Limb (tissue), 2 donors: ENCODE measurements at regions not wholly inside any gene's neighbourhood (a gene's known extent, or its start where the extent isn't known, plus 50 kb on each side); places are given as distances from the start of the nearest gene placed in this dataset.
"Not testable (repeated sequence)": the region's sequence is repeated elsewhere in the genome, so short reads cannot be mapped to it uniquely, and the experiment has no call there.

Source experiments
- DNase-seq, 2 donors: peaks; one replicate each; pipeline ENCODE4 v3.0.0-alpha.2; 2016; ENCODE audit errors: extremely low spot score in 2 of 2

DNA sequence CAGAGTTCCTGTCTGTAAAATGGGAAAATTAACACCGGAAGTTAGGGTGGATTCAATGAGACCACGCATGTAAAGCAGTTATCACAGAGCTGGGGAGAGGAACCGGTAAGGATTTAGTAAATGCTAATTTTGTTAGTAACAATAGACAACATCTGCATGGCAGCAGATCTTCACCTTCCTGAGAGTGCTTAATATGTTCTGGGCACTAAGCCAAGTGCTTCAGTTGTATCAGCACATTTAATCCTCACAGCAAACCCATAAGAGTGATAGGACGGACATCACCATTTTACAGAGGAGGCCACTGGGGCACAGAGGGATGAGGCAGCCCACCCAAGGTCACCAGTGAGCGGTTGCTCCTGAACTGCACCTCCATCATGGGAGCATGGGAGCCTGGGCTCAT, 189.4 kb downstream of the WNT5A start:
- no peak for DNase-seq

- no peak for DNase-seq
Observed at GRCh38 chr3:55297245-55297644, 189.9 kb downstream of the WNT5A start.

DNA sequence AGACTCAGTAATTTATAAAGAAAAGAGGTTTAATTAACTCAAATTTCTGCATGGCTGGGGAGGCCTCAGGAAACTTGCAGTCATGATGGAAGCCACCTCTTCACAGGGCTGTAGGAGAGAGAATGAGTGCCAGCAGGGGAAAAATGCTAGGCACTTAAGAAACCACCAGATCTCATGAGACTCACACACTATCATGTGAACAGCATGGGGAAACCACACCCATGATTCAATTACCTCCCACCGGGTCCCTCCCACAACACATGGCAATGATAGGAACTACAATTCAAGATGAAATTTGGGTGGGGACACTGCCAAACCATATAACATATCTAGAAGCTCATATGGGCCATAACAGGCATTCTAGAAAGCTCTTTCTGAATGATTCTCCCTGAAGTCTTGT, 190.3 kb downstream of the WNT5A start:
- DNase-seq, result no peak

DNA sequence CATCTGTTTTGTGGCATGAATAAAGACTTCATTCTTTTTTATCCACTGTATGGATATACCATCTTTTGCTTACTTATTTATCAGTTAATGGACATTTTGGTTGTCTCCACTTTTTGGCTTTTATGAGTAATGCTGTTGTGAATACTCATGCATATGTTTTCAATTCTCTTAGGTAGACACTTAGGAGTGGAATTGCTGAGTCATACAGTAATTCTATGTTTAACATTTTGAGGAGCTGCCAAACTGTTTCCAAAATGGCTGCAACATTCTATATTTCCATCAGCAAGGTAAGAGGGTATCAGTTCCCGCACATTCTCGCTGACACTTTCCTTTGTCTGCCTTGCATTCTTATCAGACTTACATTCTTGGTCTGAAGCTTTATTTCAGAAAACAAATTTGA, 191.1 kb downstream of the WNT5A start:
- DNase-seq, result no peak

DNA sequence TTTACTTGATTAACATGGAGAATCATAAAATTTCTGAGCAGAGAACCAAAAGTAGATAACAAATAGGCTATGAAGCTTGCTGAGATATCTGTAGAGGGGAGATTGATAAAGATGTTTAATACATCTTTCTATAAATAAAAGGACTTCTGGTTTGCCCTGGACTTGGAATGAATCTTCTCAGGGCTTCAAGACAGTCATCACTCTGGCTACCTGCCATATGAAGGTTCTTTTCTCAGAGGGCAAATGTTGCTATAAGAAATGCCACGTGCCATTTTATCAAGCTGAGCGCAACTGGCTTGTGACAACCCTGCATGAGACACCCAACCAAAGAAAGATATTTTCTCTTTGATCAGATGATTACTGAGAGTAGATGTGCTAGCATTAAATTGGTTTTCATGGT, 192.5 kb downstream of the WNT5A start:
- no peak for DNase-seq

- peak in 1 of 2 donors; percentile 39 for DNase-seq
Observed at GRCh38 chr3:55292360-55292759, 194.7 kb downstream of the WNT5A start.

- no peak for DNase-seq
Observed at GRCh38 chr3:55288657-55289056, 198.4 kb downstream of the WNT5A start.

DNA sequence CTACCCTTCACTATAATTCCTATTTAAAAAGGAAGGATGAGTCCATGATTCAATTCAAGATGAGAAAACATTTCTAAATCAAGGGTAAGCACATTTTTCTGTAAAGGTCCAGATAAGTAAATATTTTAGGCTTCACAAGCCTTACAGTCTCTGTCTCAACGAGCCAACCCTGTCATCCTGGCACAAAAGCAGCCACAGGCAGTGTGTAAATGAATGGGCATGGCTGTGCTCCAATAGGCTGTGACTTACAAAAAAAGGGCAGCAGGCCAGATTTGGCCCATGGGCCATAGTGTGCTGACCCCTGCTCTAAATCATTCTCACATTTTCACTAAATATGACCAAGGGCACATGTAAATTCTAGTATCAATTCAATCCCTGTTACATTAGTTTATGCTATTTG, 200.4 kb downstream of the WNT5A start:
- no peak for DNase-seq

- no peak for DNase-seq
Observed at GRCh38 chr3:55285156-55285555, 201.9 kb downstream of the WNT5A start.

GRCh38 chr3:55283441-55283925, 203.6 kb downstream of the WNT5A start:
- no peak for DNase-seq

DNA sequence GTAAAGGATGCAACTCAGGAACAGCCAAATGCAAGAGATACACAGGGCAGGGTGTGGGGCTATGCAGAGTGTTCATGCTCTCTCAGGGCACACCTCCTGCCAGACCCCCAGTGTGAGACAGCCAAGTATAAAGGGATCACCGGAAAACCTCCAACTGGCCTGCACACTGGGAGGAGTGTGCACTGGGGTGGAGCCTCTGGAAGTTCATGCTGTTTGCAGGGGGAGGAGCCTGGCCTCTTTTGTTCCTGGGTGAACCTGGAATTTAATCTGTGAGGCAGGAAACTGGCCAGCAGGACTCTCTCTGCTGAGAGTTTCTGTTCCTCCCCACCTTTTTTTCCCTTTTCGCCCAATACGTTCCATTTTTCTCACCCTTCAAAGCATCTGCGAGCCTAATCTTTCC, 204.1 kb downstream of the WNT5A start:
- DNase-seq, result no peak

GRCh38 chr3:55272031-55272645, 215.0 kb downstream of the WNT5A start:
- no peak for DNase-seq

DNA sequence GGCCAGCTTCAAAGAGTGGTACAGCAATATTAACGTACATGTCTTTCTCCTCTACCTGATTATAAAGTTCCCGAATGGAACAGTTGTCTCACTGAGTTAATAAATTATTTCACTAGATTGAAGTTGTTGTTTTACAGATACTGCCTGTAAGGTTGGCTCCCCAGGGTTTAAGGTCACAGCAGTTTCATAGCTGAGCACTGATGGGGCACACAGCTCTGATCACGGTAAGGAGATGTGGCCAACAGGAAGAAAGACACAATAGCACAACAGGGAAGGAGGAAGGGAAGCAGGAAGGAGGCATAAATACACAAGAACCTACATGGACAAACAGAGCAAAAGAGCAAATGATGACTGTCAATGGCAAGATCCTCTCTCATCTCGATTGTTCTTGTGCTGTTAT, 215.6 kb downstream of the WNT5A start:
- no peak for DNase-seq

DNA sequence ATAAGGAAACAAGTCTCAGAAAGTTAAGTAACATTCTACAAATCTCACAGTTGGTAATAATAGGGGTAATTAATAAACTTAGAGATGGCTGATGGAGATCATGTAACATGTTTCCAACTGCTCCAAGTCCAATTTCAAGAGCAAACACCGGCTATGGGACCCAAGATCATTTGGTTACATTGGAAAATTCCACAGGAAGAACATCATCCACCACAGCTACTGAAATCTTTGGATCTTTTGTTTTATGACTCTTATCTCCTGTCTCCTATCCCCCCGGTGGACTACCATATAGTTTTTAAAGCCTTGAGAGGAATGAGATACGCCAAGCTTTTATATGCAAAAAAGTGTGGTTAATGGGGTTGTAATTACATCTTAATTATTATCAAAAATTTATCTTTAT, 216.1 kb downstream of the WNT5A start:
- no peak for DNase-seq

DNA sequence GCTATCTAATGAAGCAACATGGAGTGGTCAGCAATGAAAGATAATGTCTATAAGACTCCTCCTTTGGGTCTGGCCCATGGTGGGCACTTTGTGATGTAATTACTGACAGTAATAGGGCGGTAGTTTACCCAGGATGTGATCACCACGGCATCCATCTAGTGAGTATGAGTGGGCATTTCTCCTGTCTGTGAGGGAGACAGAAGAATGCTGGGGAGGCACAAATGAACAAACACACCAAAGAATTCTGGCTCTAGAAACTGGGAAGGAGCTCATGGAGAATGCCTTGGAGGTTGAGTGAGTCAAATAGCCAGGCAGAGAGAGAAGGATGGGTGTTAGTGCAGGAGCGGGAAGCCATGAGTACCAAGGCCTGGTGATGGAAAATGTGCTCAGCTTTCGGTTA, 217.5 kb downstream of the WNT5A start:
- no peak for DNase-seq

GRCh38 chr3:55269096-55269495, 218.0 kb downstream of the WNT5A start:
- DNase-seq, result no peak

- DNase-seq, result no peak
Observed at GRCh38 chr3:55267206-55267930, 219.7 kb downstream of the WNT5A start.

DNA sequence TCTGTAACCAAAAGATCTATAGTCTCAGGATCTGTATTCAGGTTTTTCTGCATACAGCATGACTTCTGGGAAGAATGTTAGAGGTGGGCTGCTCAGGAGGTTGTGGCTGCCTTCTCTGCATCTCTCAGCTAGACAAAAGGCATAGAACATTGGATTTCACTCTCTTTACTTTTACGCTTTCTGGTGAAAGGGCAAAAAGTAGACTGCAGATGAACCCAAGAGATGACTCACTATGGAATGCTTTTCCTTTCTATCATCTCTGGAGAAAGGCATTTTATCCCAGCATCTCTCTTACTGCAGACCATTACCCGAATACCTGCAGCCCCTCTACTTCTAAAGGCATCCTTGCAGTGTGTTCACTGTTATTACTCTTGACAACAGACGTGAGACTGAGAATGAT, 222.2 kb downstream of the WNT5A start:
- no peak for DNase-seq

- no peak for DNase-seq
Observed at GRCh38 chr3:55252921-55253320, 234.2 kb downstream of the WNT5A start.

GRCh38 chr3:55249156-55249555, 237.9 kb downstream of the WNT5A start:
- DNase-seq, result not testable (repeated sequence)

- DNase-seq, result no peak
Observed at GRCh38 chr3:55247666-55248065, 239.4 kb downstream of the WNT5A start.

- no peak for DNase-seq
Observed at GRCh38 chr3:55246033-55246432, 241.1 kb downstream of the WNT5A start.

GRCh38 chr3:55245351-55245750, 241.8 kb downstream of the WNT5A start:
- DNase-seq, result no peak
